ENCODE measurements at regions not wholly inside any gene's neighbourhood (a gene's known extent, or its start where the extent isn't known, plus 50 kb on each side); places are given as distances from the start of the nearest gene placed in this dataset.

DNA sequence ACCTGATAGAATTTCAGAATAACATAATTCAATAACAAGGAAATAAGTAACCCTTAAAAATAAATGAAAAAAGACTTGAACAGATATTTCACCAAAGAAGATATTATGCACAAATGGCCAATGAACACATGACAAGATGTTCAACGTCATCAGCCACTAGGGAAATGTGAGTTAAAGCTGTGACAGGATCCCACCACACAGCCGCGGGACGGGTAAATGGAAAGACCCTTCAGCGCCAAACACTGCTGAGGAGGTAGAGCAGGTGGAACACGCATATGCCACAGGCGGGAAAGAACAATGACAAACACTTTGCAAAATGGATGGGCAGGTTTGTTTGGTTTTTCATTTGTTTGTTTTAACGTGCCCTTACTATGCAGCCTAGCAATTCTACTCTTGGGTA is 86.1 kb upstream of the RNF32 start:
- no peaks in the 10 kb centered on the region for H3K36me3 ChIP-seq (ENCODE audit: insufficient read depth, low read length, poor library complexity, severe bottlenecking)
- CTCF ChIA-PET = no interaction called here
- no peaks in the 10 kb centered on the region for H3K9me3 ChIP-seq (ENCODE audit: low read depth, low read length, poor library complexity, severe bottlenecking)
- TF ChIP-seq, protein P1, sequence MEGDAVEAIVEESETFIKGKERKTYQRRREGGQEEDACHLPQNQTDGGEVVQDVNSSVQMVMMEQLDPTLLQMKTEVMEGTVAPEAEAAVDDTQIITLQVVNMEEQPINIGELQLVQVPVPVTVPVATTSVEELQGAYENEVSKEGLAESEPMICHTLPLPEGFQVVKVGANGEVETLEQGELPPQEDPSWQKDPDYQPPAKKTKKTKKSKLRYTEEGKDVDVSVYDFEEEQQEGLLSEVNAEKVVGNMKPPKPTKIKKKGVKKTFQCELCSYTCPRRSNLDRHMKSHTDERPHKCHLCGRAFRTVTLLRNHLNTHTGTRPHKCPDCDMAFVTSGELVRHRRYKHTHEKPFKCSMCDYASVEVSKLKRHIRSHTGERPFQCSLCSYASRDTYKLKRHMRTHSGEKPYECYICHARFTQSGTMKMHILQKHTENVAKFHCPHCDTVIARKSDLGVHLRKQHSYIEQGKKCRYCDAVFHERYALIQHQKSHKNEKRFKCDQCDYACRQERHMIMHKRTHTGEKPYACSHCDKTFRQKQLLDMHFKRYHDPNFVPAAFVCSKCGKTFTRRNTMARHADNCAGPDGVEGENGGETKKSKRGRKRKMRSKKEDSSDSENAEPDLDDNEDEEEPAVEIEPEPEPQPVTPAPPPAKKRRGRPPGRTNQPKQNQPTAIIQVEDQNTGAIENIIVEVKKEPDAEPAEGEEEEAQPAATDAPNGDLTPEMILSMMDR (conservative IDR thresholded peaks at IDR 0.05; ENCODE audit: low read depth, low read length) = no peak
- no peak for TF ChIP-seq EZH2 (IDR thresholded peaks at IDR 0.05; ENCODE audit: borderline replicate concordance, low read depth, low read length, poor library complexity, severe bottlenecking)
- POLR2A ChIA-PET (ENCODE audit: low non-redundant PET) = no interaction called here
- DNase-seq (ENCODE audit: low spot score) = no peak
- no peaks in the 10 kb centered on the region for H3K4me1 ChIP-seq (ENCODE audit: insufficient read depth, low read length, poor library complexity, severe bottlenecking)
- H3K27me3 ChIP-seq (replicated peaks; ENCODE audit: insufficient read depth, low read depth, low read length, poor library complexity) = peaks cover 21% of the 10 kb centered on the region
- H3K27ac ChIP-seq (ENCODE audit: low read depth, low read length, poor library complexity, severe bottlenecking) = no peak overlapping the region
- H3K4me3 ChIP-seq (ENCODE audit: low read depth, low read length, poor library complexity, severe bottlenecking) = no peak overlapping the region
- no TSS peak for BruUV-seq (replicated peaks)
- intact Hi-C loops (cut with micrococcal nuclease; ENCODE audit: unreplicated experiment) = no loop called here

DNA sequence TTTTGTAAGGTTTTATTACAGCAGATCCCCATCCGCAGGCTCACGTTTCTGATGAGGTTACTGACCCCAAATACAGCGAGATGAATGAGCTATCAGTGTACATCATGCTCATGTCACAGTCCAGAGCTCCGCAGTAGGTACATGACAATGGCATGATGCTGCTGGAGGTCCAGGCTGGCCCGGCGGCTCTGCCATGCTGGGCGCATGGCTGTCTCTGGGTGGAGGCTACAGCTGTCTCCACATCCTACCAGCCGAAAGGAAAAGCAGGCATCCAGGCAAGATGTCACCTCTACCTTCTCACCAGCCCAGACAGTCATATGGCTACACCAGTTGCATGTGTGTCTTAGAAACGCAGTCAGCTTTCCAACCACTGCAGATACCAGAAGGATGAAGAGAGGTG is 90.9 kb upstream of the RNF32 start:
- H3K27ac ChIP-seq (ENCODE audit: low read depth, low read length, poor library complexity, severe bottlenecking) = no peak overlapping the region
- no peaks in the 10 kb centered on the region for H3K4me1 ChIP-seq (ENCODE audit: insufficient read depth, low read length, poor library complexity, severe bottlenecking)
- no peaks in the 10 kb centered on the region for H3K36me3 ChIP-seq (ENCODE audit: insufficient read depth, low read length, poor library complexity, severe bottlenecking)
- POLR2A ChIA-PET (ENCODE audit: low non-redundant PET) = no interaction called here
- no TSS peak for BruUV-seq (replicated peaks)
- no peak overlapping the region for H3K4me3 ChIP-seq (ENCODE audit: low read depth, low read length, poor library complexity, severe bottlenecking)
- CTCF ChIA-PET = no interaction called here
- peaks cover 39% of the 10 kb centered on the region for H3K27me3 ChIP-seq (replicated peaks; ENCODE audit: insufficient read depth, low read depth, low read length, poor library complexity)
- intact Hi-C loops (cut with micrococcal nuclease; ENCODE audit: unreplicated experiment) = no loop called here
- no peaks in the 10 kb centered on the region for H3K9me3 ChIP-seq (ENCODE audit: low read depth, low read length, poor library complexity, severe bottlenecking)
- DNase-seq (ENCODE audit: low spot score) = no peak
- TF ChIP-seq, protein P1 (conservative IDR thresholded peaks at IDR 0.05; ENCODE audit: low read depth, low read length) = no peak
- no peak for TF ChIP-seq EZH2 (IDR thresholded peaks at IDR 0.05; ENCODE audit: borderline replicate concordance, low read depth, low read length, poor library complexity, severe bottlenecking)

DNA sequence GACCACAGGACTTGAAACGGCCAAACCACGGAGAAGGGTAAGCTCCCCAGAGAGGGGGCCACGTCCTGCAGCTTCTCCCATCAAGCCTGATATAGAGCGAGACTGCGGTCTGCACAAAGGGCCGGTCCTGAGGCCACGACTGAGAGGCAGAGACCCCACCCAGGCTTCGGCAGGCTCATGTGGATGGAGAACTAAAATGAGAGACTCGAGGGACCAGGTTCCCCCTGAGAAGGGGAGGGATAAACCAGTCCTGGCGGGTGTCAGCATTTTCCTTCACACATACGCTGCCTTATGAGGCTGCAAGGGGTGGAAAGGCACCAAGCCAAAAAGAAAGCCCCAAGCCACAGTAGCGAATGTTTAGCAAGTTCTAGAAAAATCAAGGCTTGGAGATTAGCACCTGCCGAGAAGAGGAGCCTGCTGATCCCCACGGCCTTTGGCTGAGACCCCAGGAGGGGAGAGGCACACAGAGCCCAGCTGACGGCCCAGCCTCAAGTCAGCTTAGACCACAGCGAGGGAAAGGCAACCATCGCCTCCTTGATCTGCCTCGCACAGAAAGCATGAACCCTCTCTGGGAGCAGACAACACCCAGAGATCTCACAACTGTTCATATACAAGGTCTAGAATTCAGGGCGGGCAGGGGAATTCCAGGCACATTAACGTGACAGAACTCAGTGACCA is 92.6 kb upstream of the RNF32 start:
- no peak overlapping the region for H3K27ac ChIP-seq (ENCODE audit: low read depth, low read length, poor library complexity, severe bottlenecking)
- H3K36me3 ChIP-seq (ENCODE audit: insufficient read depth, low read length, poor library complexity, severe bottlenecking) = no peaks in the 10 kb centered on the region
- no TSS peak for BruUV-seq (replicated peaks)
- DNase-seq (ENCODE audit: low spot score) = no peak
- peaks cover 33% of the 10 kb centered on the region for H3K27me3 ChIP-seq (replicated peaks; ENCODE audit: insufficient read depth, low read depth, low read length, poor library complexity)
- POLR2A ChIA-PET (ENCODE audit: low non-redundant PET) = no interaction called here
- CTCF ChIA-PET = interaction anchor here (0.5 kb wide), 1 partner anchor 8 kb away, joined by 5 read pairs; no protein-coding TSS in a partner anchor
- no peaks in the 10 kb centered on the region for H3K4me1 ChIP-seq (ENCODE audit: insufficient read depth, low read length, poor library complexity, severe bottlenecking)
- no peaks in the 10 kb centered on the region for H3K9me3 ChIP-seq (ENCODE audit: low read depth, low read length, poor library complexity, severe bottlenecking)
- TF ChIP-seq, protein P1 (conservative IDR thresholded peaks at IDR 0.05; ENCODE audit: low read depth, low read length) = no peak
- no peak for TF ChIP-seq EZH2 (IDR thresholded peaks at IDR 0.05; ENCODE audit: borderline replicate concordance, low read depth, low read length, poor library complexity, severe bottlenecking)
- H3K4me3 ChIP-seq (ENCODE audit: low read depth, low read length, poor library complexity, severe bottlenecking) = no peak overlapping the region
- intact Hi-C loops (cut with micrococcal nuclease; ENCODE audit: unreplicated experiment) = no loop called here
